ENCODE measurements at regions not wholly inside any gene's neighbourhood (a gene's known extent, or its start where the extent isn't known, plus 50 kb on each side); places are given as distances from the start of the nearest gene placed in this dataset.
"Not testable (repeated sequence)": the region's sequence is repeated elsewhere in the genome, so short reads cannot be mapped to it uniquely, and the experiment has no call there.

DNA sequence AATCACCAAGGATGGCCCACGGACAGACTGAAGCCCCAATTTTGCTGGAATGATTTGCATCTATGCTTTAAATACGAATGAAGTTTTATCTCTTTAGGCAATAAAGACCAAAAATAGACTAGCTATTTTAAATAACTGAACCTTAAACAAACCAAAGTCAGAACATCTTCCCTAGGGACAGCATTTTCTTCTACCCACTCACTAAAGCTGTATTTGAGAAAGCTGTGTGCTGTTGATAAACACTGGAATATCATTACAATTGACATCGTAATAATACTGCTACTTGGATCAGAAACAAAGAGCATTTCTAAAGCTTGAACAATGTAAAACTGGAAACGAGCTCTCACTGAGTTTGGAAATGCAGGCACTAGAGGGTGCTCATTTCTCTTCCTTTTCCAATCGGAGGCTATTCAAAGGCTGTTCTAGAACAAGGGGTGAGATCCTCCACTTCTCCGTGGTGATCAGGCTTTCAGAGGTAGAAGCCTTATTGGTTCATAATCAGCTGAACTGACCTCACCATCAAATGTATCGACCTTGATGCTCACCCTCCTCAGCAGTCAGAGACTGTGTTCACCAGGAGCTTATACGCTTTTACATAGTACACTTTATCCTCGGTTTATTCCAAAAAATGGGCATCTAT is 225.3 kb upstream of the PRSS1 start:
- DNase-seq = no peak

GRCh38 chr7:142522735-142523134 is 226.5 kb upstream of the PRSS1 start:
- DNase-seq = no peak

DNA sequence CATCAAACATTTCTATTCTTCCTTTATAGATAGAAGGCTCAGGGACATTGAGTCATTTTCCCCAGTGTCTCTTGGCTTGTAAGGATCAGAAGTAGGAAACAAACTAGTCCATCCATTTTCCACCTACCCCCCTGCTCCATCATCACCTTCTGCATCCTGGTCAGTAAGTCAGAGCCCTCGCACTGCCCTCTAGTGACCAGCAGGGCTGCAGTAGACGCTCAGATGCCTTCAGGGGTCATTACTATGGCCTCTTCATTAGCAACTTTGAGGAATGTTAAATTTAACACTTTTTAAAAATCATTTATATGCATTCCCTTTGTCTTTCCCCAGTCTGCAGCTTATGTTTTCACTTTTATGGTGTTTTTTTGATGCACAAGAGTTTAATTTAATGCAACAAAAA is 228.4 kb upstream of the PRSS1 start:
- not testable (repeated sequence) for DNase-seq

GRCh38 chr7:142520455-142520854 is 228.8 kb upstream of the PRSS1 start:
- not testable (repeated sequence) for DNase-seq

DNA sequence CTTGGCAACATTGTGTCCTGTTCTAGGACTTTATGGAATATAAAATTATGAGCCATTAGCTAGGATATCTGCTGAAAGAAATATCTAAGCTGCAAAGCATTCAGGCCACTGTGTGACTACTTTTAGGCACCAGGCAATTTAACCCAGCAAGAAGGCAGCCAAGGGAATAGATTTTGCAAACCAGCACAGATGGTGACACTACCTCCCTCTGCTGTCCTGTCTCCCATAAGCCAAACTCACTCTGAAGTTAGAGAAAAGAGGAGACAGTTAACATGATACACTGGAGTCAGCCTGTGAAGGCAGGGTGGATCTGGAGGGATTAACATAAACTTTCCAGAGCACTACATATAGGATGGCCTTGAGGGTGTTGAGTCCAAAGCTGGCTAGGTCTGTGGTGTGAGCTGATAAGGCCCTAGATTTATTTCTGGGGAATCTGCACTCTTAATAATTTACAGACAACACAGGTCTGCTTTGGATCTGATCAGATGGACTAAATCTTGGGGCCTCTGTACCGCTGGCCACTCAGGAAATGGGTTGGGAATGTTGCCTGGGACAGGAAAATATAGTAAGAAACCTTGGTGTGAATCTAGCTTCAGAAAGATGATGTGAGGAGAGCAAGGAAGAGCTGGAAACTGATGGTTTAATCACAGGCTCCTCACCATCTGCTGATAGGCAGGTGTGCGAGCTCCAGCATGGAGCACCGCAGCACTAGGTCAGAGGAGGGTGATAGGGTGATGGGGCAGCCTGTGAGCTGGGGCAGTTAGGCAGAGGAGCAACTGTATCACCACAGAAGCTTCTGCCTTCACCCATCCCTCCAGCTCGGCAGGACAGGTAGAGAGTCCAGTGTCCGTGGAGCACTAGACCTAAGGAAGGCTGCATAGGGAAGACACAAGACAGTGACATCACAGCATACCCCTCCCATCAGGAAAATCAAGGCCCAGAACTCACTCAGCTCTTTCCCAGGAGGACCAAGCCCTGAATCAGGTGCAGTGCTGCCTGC is 229.9 kb upstream of the PRSS1 start:
- DNase-seq = no peak

DNA sequence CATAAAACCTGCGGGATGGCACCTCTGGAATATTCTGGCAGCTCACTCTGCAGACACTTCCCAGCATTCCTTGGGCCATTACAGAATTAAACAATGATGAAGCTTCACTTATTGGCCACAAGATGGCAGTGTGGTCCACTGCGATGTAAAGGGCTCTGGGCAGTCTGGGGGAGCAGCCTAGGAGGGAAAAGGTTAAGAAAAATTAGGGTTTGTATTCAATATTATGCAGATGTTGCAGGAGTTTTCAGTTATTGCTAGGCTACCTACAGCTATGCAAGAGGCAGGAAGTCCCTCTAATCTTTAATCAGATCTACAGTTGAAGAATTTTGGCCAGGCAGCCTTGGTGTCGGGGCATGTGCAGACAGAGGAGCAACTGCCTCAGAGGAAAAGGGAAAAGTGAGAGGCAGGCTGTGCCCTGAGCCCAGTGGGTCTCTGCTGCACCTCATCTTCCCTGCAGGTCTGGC is 233.2 kb upstream of the PRSS1 start:
- peak in 1 of 2 experiments; percentile 32 for DNase-seq

GRCh38 chr7:142514716-142515115 is 234.6 kb upstream of the PRSS1 start:
- not testable (repeated sequence) for DNase-seq

GRCh38 chr7:142513178-142513955 is 235.9 kb upstream of the PRSS1 start:
- no peak for DNase-seq

DNA sequence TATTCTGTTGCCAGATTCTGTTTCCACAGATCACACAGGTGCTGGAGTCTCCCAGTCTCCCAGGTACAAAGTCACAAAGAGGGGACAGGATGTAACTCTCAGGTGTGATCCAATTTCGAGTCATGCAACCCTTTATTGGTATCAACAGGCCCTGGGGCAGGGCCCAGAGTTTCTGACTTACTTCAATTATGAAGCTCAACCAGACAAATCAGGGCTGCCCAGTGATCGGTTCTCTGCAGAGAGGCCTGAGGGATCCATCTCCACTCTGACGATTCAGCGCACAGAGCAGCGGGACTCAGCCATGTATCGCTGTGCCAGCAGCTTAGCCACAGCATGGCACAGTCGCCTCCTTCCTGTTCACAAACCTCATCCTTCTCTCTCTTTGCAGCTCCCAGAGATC is 237.5 kb upstream of the PRSS1 start:
- DNase-seq = no peak

DNA sequence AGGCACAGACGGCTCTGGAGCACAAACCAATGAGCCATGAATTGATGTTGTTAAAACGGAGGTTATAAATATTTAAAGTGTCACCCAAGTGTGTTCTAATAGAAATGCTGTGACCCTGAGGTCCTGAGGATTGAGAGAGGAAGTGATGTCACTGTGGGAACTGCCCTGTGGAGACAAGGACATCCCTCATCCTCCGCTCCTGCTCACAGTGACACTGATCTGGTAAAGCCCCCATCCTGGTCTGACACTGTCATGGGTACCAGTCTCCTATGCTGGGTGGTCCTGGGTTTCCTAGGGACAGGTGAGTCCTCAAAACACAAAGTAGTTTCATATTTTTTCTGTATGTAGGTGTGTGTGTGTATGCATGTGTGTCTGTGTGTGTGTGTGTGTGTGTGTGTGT is 237.9 kb upstream of the PRSS1 start:
- DNase-seq = no peak

- DNase-seq = not testable (repeated sequence)
Observed at GRCh38 chr7:142509235-142509634, 240.0 kb upstream of the PRSS1 start.

DNA sequence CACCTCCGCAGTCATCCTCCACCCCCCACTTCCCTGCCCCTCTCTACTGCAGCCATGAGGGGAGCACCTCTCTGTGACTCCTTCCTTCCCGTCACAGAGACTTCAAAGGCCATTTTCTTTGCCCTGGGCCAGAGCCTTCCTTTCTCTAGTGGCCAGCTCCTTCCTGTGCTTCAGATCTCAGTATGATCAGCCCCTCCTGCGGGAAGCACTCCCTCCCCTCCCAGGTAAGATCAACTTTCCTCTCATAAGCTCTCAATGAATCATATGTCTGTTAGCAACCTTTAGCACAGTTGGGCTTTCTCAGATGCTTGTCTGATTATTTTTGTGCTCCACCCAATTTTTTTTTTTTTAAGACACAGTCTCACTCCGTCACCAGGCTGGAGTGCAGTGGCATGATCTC is 241.0 kb upstream of the PRSS1 start:
- no peak for DNase-seq

DNA sequence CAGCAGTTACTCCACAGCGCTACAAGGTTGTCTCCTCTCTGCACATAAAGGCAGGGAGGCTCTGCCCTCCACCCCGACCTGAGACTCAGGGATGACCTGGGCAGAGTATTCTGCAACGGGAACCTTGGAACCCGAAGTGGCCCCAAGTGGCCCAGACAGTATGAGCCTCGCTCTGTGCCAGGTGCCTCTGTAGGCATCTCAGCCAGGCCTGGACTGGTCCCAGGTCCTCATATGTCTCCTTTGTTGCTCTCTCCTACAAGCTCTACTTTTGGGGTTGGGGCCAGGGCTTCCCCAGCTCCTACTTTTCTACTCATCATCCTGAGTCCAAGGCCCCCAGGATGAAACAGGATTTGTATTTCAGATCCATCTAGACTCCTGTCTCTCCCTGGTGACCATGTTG is 241.5 kb upstream of the PRSS1 start:
- no peak for DNase-seq

DNA sequence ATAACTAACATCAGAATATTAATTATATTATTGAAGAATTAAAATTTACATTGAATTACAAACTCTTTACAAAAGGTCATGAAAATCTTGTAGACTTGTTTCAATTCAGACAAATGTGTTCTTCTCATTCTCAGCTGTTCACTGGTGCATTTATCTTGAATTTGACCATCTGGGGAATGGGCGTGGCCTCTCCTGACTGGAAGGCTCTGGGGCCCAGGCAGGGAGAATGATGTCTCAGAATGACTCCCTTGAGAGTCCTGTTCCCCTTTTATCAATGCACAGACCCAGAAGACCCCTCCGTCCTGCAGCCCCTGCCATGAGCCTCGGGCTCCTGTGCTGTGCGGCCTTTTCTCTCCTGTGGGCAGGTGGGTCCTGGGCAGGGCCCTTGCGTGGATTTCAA is 242.2 kb upstream of the PRSS1 start:
- not testable (repeated sequence) for DNase-seq

GRCh38 chr7:142506601-142507000 is 242.7 kb upstream of the PRSS1 start:
- no peak for DNase-seq

DNA sequence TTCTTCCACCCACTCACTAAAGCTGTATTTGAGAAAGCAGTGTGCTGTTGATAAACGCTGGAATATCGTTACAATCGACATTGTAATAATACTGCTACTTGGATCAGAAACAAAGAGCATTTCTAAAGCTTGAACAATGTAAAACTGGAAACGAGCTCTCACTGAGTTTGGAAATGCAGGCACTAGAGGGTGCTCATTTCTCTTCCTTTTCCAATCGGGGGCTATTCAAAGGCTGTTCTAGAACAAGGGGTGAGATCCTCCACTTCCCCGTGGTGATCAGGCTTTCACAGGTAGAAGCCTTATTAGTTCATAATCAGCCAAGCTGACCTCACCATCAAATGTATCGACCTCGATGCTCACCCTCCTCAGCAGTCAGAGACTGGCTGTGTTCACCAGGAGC is 245.3 kb upstream of the PRSS1 start:
- DNase-seq = not testable (repeated sequence)

GRCh38 chr7:142503036-142503435 is 245.2 kb upstream of the PRSS58 start:
- DNase-seq = no peak

DNA sequence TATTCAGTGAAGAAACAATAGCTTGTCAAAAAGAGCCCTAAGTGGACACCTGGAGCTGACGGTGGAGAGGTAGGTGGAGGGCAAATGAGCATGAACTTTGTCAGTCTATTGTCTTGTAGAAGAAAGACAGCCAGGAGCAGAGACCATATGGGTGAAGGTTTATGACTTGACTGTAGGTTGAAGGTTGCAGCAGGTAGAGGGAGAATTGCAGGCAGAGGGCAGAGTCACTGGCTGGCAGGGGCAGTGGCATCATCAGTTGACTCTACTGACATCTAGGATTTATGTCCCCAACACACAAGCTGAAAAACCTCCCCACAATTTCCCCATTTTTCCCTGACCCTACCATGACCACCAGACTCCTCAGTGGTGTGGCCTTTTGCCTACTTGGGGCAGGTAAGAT is 243.6 kb upstream of the PRSS58 start:
- DNase-seq = no peak

DNA sequence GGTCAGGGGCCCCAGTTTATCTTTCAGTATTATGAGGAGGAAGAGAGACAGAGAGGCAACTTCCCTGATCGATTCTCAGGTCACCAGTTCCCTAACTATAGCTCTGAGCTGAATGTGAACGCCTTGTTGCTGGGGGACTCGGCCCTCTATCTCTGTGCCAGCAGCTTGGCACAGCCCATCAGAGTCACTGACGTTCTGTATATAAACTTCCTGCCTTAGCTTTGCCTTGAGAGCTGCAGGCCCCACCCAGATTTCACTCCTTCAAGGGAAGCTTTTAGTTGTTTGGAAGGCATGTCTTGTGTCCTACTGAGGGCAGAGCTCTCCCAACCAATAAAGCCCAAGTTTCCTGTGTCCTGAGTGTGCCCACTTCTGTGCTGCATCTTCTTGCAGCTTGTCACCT is 242.5 kb upstream of the PRSS58 start:
- DNase-seq = no peak

- no peak for DNase-seq
Observed at GRCh38 chr7:142499635-142500034, 241.8 kb upstream of the PRSS58 start.

DNA sequence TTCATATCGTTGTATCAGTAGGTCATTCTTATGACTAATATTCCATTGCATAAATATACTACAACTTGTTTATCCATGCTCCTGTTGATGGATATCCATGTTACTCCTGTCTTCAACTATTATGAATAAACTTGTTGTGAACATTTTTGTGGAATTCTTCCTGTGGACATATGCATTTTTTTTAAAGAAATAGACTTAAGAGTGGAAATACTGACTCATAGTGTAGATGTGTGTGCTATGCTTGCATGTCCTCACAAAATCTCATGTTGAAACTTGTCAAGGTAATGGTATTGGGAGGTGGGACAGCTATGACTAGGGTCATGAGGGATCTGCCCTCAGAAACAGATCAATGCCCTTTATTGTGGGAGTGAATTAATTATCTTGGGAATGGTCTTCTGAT is 240.5 kb upstream of the PRSS58 start:
- no peak for DNase-seq

- DNase-seq = no peak
Observed at GRCh38 chr7:142496545-142496991, 238.7 kb upstream of the PRSS58 start.

- DNase-seq = not testable (repeated sequence)
Observed at GRCh38 chr7:142495879-142496278, 238.0 kb upstream of the PRSS58 start.
